ENCODE measurements at regions not wholly inside any gene's neighbourhood (a gene's known extent, or its start where the extent isn't known, plus 50 kb on each side); places are given as distances from the start of the nearest gene placed in this dataset.

GRCh38 chr15:70294731-70295305, 197.1 kb upstream of the TLE3 start:
- no peaks in the 10 kb centered on the region for H3K4me1 ChIP-seq (ENCODE audit: insufficient read depth)
- no peaks in the 10 kb centered on the region for H3K27me3 ChIP-seq
- no peak overlapping the region for H3K4me3 ChIP-seq
- H3K9me3 ChIP-seq, result no peaks in the 10 kb centered on the region
- no peaks in the 10 kb centered on the region for H3K36me3 ChIP-seq
- TF ChIP-seq CTCF (IDR thresholded peaks at IDR 0.05) (no peak), POLR2A (IDR thresholded peaks at IDR 0.05) (no peak), EP300 (IDR thresholded peaks at IDR 0.05) (no peak)
- DNase-seq, result no peak
- intact Hi-C loops (cut with DNase I), result no loop called here
- WGBS, 3 donors, result 85 to 90% (median 85%) methylated on average over 3 of the region's 3 CpGs
- no peak overlapping the region for H3K27ac ChIP-seq

GRCh38 chr15:70293591-70294470, 196.1 kb upstream of the TLE3 start:
- intact Hi-C loops (cut with DNase I), result no loop called here
- H3K9me3 ChIP-seq, result no peaks in the 10 kb centered on the region
- TF ChIP-seq EP300 (IDR thresholded peaks at IDR 0.05) (no peak), POLR2A (IDR thresholded peaks at IDR 0.05) (no peak), CTCF (IDR thresholded peaks at IDR 0.05) (no peak)
- H3K36me3 ChIP-seq, result no peaks in the 10 kb centered on the region
- 90 to 93% (median 92%) methylated on average over 10 of the region's 10 CpGs for WGBS, 3 donors
- H3K27me3 ChIP-seq, result no peaks in the 10 kb centered on the region
- no peak overlapping the region for H3K27ac ChIP-seq
- no peak for DNase-seq
- H3K4me1 ChIP-seq (ENCODE audit: insufficient read depth), result no peaks in the 10 kb centered on the region
- H3K4me3 ChIP-seq, result no peak overlapping the region

- intact Hi-C loops (cut with DNase I), result no loop called here
- Histone ChIP-seq H3K4me1 (ENCODE audit: insufficient read depth) (no peaks in the 10 kb centered on the region), H3K9me3 (no peaks in the 10 kb centered on the region), H3K27ac (no peak overlapping the region), H3K27me3 (no peaks in the 10 kb centered on the region), H3K36me3 (no peaks in the 10 kb centered on the region), H3K4me3 (no peak overlapping the region)
- 93 to 95% (median 94%) methylated on average over 1 of the region's 1 CpG for WGBS, 3 donors
- no peak for DNase-seq
- TF ChIP-seq EP300 (IDR thresholded peaks at IDR 0.05), result no peak
Observed at GRCh38 chr15:70293138-70293537, 195.4 kb upstream of the TLE3 start.

- H3K36me3 ChIP-seq, result no peaks in the 10 kb centered on the region
- intact Hi-C loops (cut with DNase I), result no loop called here
Observed at GRCh38 chr15:70292076-70292760, 194.5 kb upstream of the TLE3 start.

More at GRCh38 chr15:70292076-70292760, 194.5 kb upstream of the TLE3 start:
- no peaks in the 10 kb centered on the region for H3K4me1 ChIP-seq (ENCODE audit: insufficient read depth)
- WGBS, 3 donors, result 89 to 92% (median 90%) methylated on average over 12 of the region's 12 CpGs
- no peaks in the 10 kb centered on the region for H3K9me3 ChIP-seq
- H3K4me3 ChIP-seq, result no peak overlapping the region
- H3K27me3 ChIP-seq, result no peaks in the 10 kb centered on the region
- no peak overlapping the region for H3K27ac ChIP-seq
- no peak for DNase-seq
- no peak for TF ChIP-seq POLR2A (IDR thresholded peaks at IDR 0.05)
- TF ChIP-seq EP300 (IDR thresholded peaks at IDR 0.05), result no peak
- no peak for TF ChIP-seq CTCF (IDR thresholded peaks at IDR 0.05)
